DMS153 treated with DMSO at 0.1 percent for 48 hours (cell line): ENCODE measurements at regions not wholly inside any gene's neighbourhood (a gene's known extent, or its start where the extent isn't known, plus 50 kb on each side); places are given as distances from the start of the nearest gene placed in this dataset.

Source experiments
- DNase-seq: peaks from one replicate; lab custom pipeline; 2025; ENCODE audit not compliant: unreplicated experiment; lab: John Stamatoyannopoulos, UW

- no peak for DNase-seq
Measured at GRCh38 chr1:112040891-112041740, 51.6 kb upstream of the KCND3 start.

- DNase-seq, result no peak
Measured at GRCh38 chr1:112043901-112044300, 54.4 kb upstream of the KCND3 start.

- no peak for DNase-seq
Measured at GRCh38 chr1:112044745-112045144, 55.3 kb upstream of the KCND3 start.

- DNase-seq, result no peak
Measured at GRCh38 chr1:112046630-112047029, 57.2 kb upstream of the KCND3 start.

- DNase-seq, result no peak
Measured at GRCh38 chr1:112048421-112048820, 59.0 kb upstream of the KCND3 start.

- no peak for DNase-seq
Measured at GRCh38 chr1:112054510-112054909, 65.0 kb upstream of the KCND3 start.

GRCh38 chr1:112056354-112056753, 66.9 kb upstream of the KCND3 start:
- no peak for DNase-seq

- no peak for DNase-seq
Measured at GRCh38 chr1:112057736-112058135, 68.3 kb upstream of the KCND3 start.

GRCh38 chr1:112058815-112059450, 69.5 kb upstream of the KCND3 start:
- DNase-seq, result no peak

- no peak for DNase-seq
Measured at GRCh38 chr1:112059679-112060078, 70.2 kb upstream of the KCND3 start.

- no peak for DNase-seq
Measured at GRCh38 chr1:112060261-112060660, 70.8 kb upstream of the KCND3 start.

GRCh38 chr1:112061056-112061455, 71.6 kb upstream of the KCND3 start:
- no peak for DNase-seq

- no peak for DNase-seq
Measured at GRCh38 chr1:112061901-112062320, 72.4 kb upstream of the KCND3 start.

GRCh38 chr1:112063781-112064728, 74.6 kb upstream of the KCND3 start:
- no peak for DNase-seq

- DNase-seq, result no peak
Measured at GRCh38 chr1:112067989-112068388, 78.5 kb upstream of the KCND3 start.

- DNase-seq, result no peak
Measured at GRCh38 chr1:112070677-112071076, 81.2 kb upstream of the KCND3 start.

GRCh38 chr1:112074711-112075110, 85.2 kb upstream of the KCND3 start:
- DNase-seq, result no peak

- DNase-seq, result no peak
Measured at GRCh38 chr1:112075566-112075965, 86.1 kb upstream of the KCND3 start.

GRCh38 chr1:112079446-112079845, 90.0 kb upstream of the KCND3 start:
- no peak for DNase-seq

- DNase-seq, result no peak
Measured at GRCh38 chr1:112083487-112083886, 94.0 kb upstream of the KCND3 start.

GRCh38 chr1:112092656-112093371, 103.3 kb upstream of the KCND3 start:
- DNase-seq, result no peak
